Ovary (tissue), 3 donors: ENCODE measurements at regions not wholly inside any gene's neighbourhood (a gene's known extent, or its start where the extent isn't known, plus 50 kb on each side); places are given as distances from the start of the nearest gene placed in this dataset.
"Not testable (repeated sequence)": the region's sequence is repeated elsewhere in the genome, so short reads cannot be mapped to it uniquely, and the experiment has no call there.

ENCODE experiments used
- CTCF ChIP-seq, 3 donors: fragments of 450-650 bp in 2 of 3; fragments of 200-600 bp in 1 of 3; IDR thresholded peaks; one replicate each; pipeline versions ENCODE4 v1.5.1 to v1.8.0; 2016 to 2022; ENCODE audit warnings: antibody characterized with exemption in 3 of 3, mild to moderate bottlenecking in 1 of 3
- EP300 ChIP-seq: sonication (generic); formaldehyde crosslinking; IDR thresholded peaks from one replicate; pipeline ENCODE4 v1.6.1; 2017; ENCODE audit warnings: antibody characterized with exemption
- POLR2A ChIP-seq: fragments of 450-650 bp; IDR thresholded peaks from one replicate; pipeline ENCODE4 v1.6.1; 2017; ENCODE audit warnings: antibody characterized with exemption, mild to moderate bottlenecking, moderate library complexity
- donor health status: DM: no; HTN: no; CAD: no.

GRCh38 chr16:63860700-63861099, 1261.2 kb downstream of the CDH11 start:
- TF ChIP-seq CTCF (IDR thresholded peaks at IDR 0.05); POLR2A; EP300: not testable (repeated sequence)
